OCI-LY3 (cell line): ENCODE measurements at regions not wholly inside any gene's neighbourhood (a gene's known extent, or its start where the extent isn't known, plus 50 kb on each side); places are given as distances from the start of the nearest gene placed in this dataset.

Experiments used
- EZH2phosphoT487 ChIP-seq: fragments of 200-600 bp; shearing (Covaris generic); IDR thresholded peaks from 2 replicates; pipeline ENCODE4 v1.6.1; 2018; ENCODE audit warnings: antibody characterized with exemption, mixed run types, low read depth
- TF ChIP-seq, protein P1 (sequence below): fragments of 200-600, 300-600 bp; sonication (generic); IDR thresholded peaks from 2 replicates; pipeline ENCODE4 v1.5.1; 2014; ENCODE audit warnings: antibody characterized with exemption, low read length, low read depth

DNA sequence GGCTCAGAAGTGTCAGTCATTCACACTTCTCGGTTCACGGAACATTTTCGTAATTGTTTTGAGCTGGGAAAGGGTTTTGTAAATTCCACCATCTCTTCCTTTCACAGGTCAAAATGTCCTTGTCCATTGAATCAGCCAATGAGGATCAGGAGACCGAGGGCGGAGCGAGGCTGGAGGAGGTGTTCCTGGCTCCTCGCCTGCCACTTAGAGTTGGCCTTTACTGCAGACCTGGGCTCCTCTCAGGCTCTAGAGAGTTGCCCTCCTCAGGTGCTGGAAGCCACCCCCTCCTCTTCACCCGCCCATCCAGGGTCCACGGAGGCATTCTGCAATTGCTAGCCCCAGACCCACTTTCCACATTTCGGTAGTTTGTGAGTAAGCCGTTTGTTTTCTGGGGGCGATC lies 370.4 kb downstream of the IRS2 start:
- TF ChIP-seq, protein P1, sequence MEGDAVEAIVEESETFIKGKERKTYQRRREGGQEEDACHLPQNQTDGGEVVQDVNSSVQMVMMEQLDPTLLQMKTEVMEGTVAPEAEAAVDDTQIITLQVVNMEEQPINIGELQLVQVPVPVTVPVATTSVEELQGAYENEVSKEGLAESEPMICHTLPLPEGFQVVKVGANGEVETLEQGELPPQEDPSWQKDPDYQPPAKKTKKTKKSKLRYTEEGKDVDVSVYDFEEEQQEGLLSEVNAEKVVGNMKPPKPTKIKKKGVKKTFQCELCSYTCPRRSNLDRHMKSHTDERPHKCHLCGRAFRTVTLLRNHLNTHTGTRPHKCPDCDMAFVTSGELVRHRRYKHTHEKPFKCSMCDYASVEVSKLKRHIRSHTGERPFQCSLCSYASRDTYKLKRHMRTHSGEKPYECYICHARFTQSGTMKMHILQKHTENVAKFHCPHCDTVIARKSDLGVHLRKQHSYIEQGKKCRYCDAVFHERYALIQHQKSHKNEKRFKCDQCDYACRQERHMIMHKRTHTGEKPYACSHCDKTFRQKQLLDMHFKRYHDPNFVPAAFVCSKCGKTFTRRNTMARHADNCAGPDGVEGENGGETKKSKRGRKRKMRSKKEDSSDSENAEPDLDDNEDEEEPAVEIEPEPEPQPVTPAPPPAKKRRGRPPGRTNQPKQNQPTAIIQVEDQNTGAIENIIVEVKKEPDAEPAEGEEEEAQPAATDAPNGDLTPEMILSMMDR = no peak
- no peak for TF ChIP-seq EZH2phosphoT487
